ENCODE measurements at regions not wholly inside any gene's neighbourhood (a gene's known extent, or its start where the extent isn't known, plus 50 kb on each side); places are given as distances from the start of the nearest gene placed in this dataset.

DNA sequence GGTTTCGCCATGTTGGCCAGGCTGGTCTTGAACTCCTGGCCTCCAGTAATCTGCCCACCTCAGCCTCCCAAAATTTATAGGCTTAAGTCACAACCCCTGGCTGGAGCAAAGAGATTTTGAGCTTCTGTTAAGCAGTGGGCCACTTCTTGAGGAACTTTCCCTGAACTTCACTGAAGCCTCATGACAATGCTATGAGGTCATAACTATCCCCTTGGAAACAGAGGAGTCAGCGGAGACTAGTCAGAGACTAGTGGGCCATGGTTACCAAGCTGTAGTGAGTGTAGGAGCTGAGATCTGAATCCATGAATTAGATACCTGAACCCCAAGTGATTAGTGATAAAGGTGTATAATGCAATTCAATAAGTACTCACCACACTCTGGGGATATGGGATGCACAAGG is 145.1 kb upstream of the MSX1 start:
- no peak for TF ChIP-seq CTCF (IDR thresholded peaks at IDR 0.05)
- no peak for TF ChIP-seq POLR2A (IDR thresholded peaks at IDR 0.05)

Measured in body of pancreas (tissue), 4 donors.